ENCODE measurements at regions not wholly inside any gene's neighbourhood (a gene's known extent, or its start where the extent isn't known, plus 50 kb on each side); places are given as distances from the start of the nearest gene placed in this dataset.

DNA sequence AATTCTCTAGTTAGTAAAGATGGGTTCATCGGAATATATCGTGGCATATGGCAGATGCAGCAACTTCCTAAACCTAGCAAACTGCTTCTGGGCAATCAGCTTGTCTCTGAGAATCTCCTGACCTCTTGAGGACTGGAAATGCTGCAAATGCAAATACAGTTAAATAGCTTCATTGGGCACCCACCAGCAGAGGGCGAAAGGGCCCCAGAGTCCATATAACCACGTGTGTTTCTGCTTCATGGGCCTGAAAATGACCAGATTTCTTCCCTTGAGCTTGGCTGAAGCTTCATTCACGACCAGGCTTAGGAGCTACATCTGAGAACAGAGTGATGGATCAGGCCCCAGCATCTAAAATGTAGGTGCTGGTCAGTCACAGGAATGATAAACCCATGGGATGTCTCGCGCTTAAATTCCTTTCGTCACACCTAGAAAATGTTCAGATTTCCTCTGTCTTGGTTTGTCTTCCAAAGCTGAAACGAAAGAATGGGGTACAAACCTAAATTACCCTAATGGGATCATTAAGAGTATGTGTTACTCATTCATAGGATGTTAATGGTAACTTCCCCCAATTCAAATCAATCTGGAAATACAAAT, 1482.5 kb upstream of the TMEM132C start:
- intact Hi-C loops (cut with DNase I): no loop called here

DNA sequence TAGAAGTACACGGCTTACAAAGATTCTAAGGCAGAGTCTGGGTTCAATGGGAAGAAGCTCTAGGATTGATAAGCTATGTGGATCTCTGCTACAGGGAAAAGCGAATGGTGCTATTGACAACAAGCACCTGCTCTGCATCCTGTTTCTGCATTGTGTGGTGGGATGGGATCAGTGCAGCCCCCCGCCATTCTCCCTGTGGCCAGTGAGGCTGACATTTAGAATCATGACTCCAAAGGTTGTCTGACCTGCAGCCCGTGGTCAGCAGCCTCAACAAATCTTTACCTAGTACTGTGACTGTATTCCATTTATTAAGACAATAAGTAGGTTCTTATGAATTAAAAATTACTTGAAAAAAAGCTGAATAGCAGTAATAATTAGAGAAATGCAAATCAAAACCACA, 1477.0 kb upstream of the TMEM132C start:
- TF ChIP-seq CTCF (IDR thresholded peaks at IDR 0.05) (no peak), POLR2A (IDR thresholded peaks at IDR 0.05) (no peak), POLR2AphosphoS5 (IDR thresholded peaks at IDR 0.05) (no peak)
- intact Hi-C loops (cut with DNase I): no loop called here

More for the DNA sequence above, 1482.5 kb upstream of the TMEM132C start:
- DNase-seq (ENCODE audit: low spot score): no peak
- Histone ChIP-seq H3K27ac (no peak overlapping the region), H3K4me3 (no peak overlapping the region), H3K27me3 (replicated peaks; ENCODE audit: insufficient read depth) (no peaks in the 10 kb centered on the region), H3K36me3 (no peaks in the 10 kb centered on the region), H3K9me3 (no peaks in the 10 kb centered on the region), H3K4me1 (replicated peaks) (no peaks in the 10 kb centered on the region)
- WGBS: 57% methylated on average over 9 of the region's 9 CpGs
- TF ChIP-seq CTCF (IDR thresholded peaks at IDR 0.05): peak in 2 of 4 experiments; percentile 30 to 32
- no peak for TF ChIP-seq POLR2A (IDR thresholded peaks at IDR 0.05)
- no peak for TF ChIP-seq POLR2AphosphoS5 (IDR thresholded peaks at IDR 0.05)

GRCh38 chr12:126791122-126791521, 1475.8 kb upstream of the TMEM132C start:
- 32% methylated on average over 8 of the region's 8 CpGs for WGBS
- no peak for DNase-seq (ENCODE audit: low spot score)
- Histone ChIP-seq H3K27me3 (replicated peaks; ENCODE audit: insufficient read depth) (no peaks in the 10 kb centered on the region), H3K9me3 (no peaks in the 10 kb centered on the region), H3K4me3 (no peak overlapping the region), H3K36me3 (no peaks in the 10 kb centered on the region), H3K4me1 (replicated peaks) (no peaks in the 10 kb centered on the region), H3K27ac (no peak overlapping the region)
- intact Hi-C loops (cut with DNase I): no loop called here
- TF ChIP-seq CTCF (IDR thresholded peaks at IDR 0.05) (no peak), POLR2AphosphoS5 (IDR thresholded peaks at IDR 0.05) (no peak), POLR2A (IDR thresholded peaks at IDR 0.05) (no peak)

More for the DNA sequence above, 1477.0 kb upstream of the TMEM132C start:
- Histone ChIP-seq H3K4me1 (replicated peaks) (no peaks in the 10 kb centered on the region), H3K27ac (no peak overlapping the region), H3K27me3 (replicated peaks; ENCODE audit: insufficient read depth) (no peaks in the 10 kb centered on the region), H3K9me3 (no peaks in the 10 kb centered on the region), H3K36me3 (no peaks in the 10 kb centered on the region), H3K4me3 (no peak overlapping the region)
- 87% methylated on average over 4 of the region's 4 CpGs for WGBS
- no peak for DNase-seq (ENCODE audit: low spot score)

- no peaks in the 10 kb centered on the region for H3K9me3 ChIP-seq
- no peak overlapping the region for H3K4me3 ChIP-seq
- no peaks in the 10 kb centered on the region for H3K4me1 ChIP-seq (replicated peaks)
- no peak for DNase-seq (ENCODE audit: low spot score)
- TF ChIP-seq CTCF (IDR thresholded peaks at IDR 0.05) (no peak), POLR2A (IDR thresholded peaks at IDR 0.05) (no peak), POLR2AphosphoS5 (IDR thresholded peaks at IDR 0.05) (no peak)
- intact Hi-C loops (cut with DNase I): no loop called here
- 89% methylated on average over 6 of the region's 6 CpGs for WGBS
- H3K27ac ChIP-seq: no peak overlapping the region
- H3K27me3 ChIP-seq (replicated peaks; ENCODE audit: insufficient read depth): no peaks in the 10 kb centered on the region
- no peaks in the 10 kb centered on the region for H3K36me3 ChIP-seq
Measured at GRCh38 chr12:126792411-126792810, 1474.6 kb upstream of the TMEM132C start.

- intact Hi-C loops (cut with DNase I): no loop called here
- WGBS: 89% methylated on average over 5 of the region's 5 CpGs
- H3K4me1 ChIP-seq (replicated peaks): no peaks in the 10 kb centered on the region
- no peaks in the 10 kb centered on the region for H3K36me3 ChIP-seq
- no peak for DNase-seq (ENCODE audit: low spot score)
- no peak overlapping the region for H3K4me3 ChIP-seq
- H3K27ac ChIP-seq: no peak overlapping the region
- no peaks in the 10 kb centered on the region for H3K9me3 ChIP-seq
- no peaks in the 10 kb centered on the region for H3K27me3 ChIP-seq (replicated peaks; ENCODE audit: insufficient read depth)
- no peak for TF ChIP-seq CTCF (IDR thresholded peaks at IDR 0.05)
- TF ChIP-seq POLR2AphosphoS5 (IDR thresholded peaks at IDR 0.05): no peak
- no peak for TF ChIP-seq POLR2A (IDR thresholded peaks at IDR 0.05)
Measured at GRCh38 chr12:126797525-126797924, 1469.4 kb upstream of the TMEM132C start.

All from prostate gland (tissue), 2 donors.